PFSK-1 (cell line): ENCODE measurements at regions not wholly inside any gene's neighbourhood (a gene's known extent, or its start where the extent isn't known, plus 50 kb on each side); places are given as distances from the start of the nearest gene placed in this dataset.

ENCODE experiments used
- FOXP2 ChIP-seq: optimal IDR thresholded peaks from 2 replicates; pipeline ENCODE3; 2011; ENCODE audit warnings: borderline replicate concordance, control low read depth, inconsistent platforms; ENCODE audit not compliant: insufficient read depth; ENCODE audit errors: extremely low read length, extremely low read depth
- POLR2AphosphoS5 ChIP-seq: IDR thresholded peaks from 2 replicates; pipeline ENCODE4 v1.6.1; 2012; ENCODE audit warnings: low read depth, mild to moderate bottlenecking, control low read depth, low read length, moderate library complexity
- REST ChIP-seq, 2 experiments: IDR thresholded peaks; 2 replicates each; pipeline versions ENCODE4 v1.6.1 to v1.8.0; 2011 to 2012; ENCODE audit warnings: low read depth in 2 of 2, low read length in 2 of 2, control low read depth in 1 of 2, inconsistent platforms in 1 of 2, mild to moderate bottlenecking in 1 of 2, moderate library complexity in 1 of 2; ENCODE audit not compliant: insufficient read depth in 1 of 2
- SIN3A ChIP-seq: IDR thresholded peaks from 2 replicates; pipeline ENCODE4 v1.6.1; 2012; ENCODE audit warnings: mild to moderate bottlenecking, low read length, moderate library complexity, borderline replicate concordance; ENCODE audit not compliant: insufficient read depth
- TAF1 ChIP-seq: IDR thresholded peaks from 2 replicates; pipeline ENCODE4 v1.6.1; 2012; ENCODE audit warnings: low read length, control low read depth, borderline replicate concordance; ENCODE audit not compliant: insufficient read depth

- no peak for TF ChIP-seq FOXP2
These were observed 500.7 kb downstream of the TCERG1L start for GRCh38 chr10:130810856-130811255.

GRCh38 chr10:130812381-130813148 lies 499.0 kb downstream of the TCERG1L start:
- no peak for TF ChIP-seq SIN3A
- TF ChIP-seq REST (IDR thresholded peaks at IDR 0.05; ENCODE audit: insufficient read depth in 1 of 2, low read depth in 2 of 2, low read length in 2 of 2): no peak
- TF ChIP-seq POLR2AphosphoS5: no peak
- TF ChIP-seq FOXP2: no peak
- TF ChIP-seq TAF1: no peak

GRCh38 chr10:130814610-130815009 lies 496.9 kb downstream of the TCERG1L start:
- TF ChIP-seq SIN3A (no peak), POLR2AphosphoS5 (no peak), REST (IDR thresholded peaks at IDR 0.05; ENCODE audit: insufficient read depth in 1 of 2, low read depth in 2 of 2, low read length in 2 of 2) (no peak), FOXP2 (no peak), TAF1 (no peak)

- TF ChIP-seq SIN3A (no peak), POLR2AphosphoS5 (no peak), TAF1 (no peak), REST (IDR thresholded peaks at IDR 0.05; ENCODE audit: insufficient read depth in 1 of 2, low read depth in 2 of 2, low read length in 2 of 2) (no peak), FOXP2 (no peak)
These were observed 495.2 kb downstream of the TCERG1L start for GRCh38 chr10:130816116-130816901.

- TF ChIP-seq POLR2AphosphoS5 (no peak), FOXP2 (no peak), REST (IDR thresholded peaks at IDR 0.05; ENCODE audit: insufficient read depth in 1 of 2, low read depth in 2 of 2, low read length in 2 of 2) (no peak), TAF1 (no peak), SIN3A (no peak)
These were observed 494.4 kb downstream of the TCERG1L start for GRCh38 chr10:130817046-130817624.
